K562 (cell line): ENCODE measurements at regions not wholly inside any gene's neighbourhood (a gene's known extent, or its start where the extent isn't known, plus 50 kb on each side); places are given as distances from the start of the nearest gene placed in this dataset.

ENCODE experiments used
- ATAC-seq: fragments of 200-7000 bp; cut with Tn5 transposase; 3 replicates; pipeline ENCODE4 v1.9.1; 2020; ENCODE audit warnings: moderate library complexity
- BruUV-seq: library from RNA; stranded (reverse); fragments of 400-500 nt; replicated peaks from 2 replicates; lab custom pipeline; 2021; lab: Mats Ljungman, UMichigan
- CTCF ChIA-PET: fragments of 300-600 bp; formaldehyde crosslinking; extraction: SDS; loops from one replicate; lab custom pipeline; 2021; ENCODE audit warnings: low intra/inter-chr PET ratio; lab: Yijun Ruan, JAX
- POLR2A ChIA-PET: fragments of 300-600, 350-650 bp; sonication (Branson Sonifier 250); formaldehyde crosslinking; extraction: SDS; loops from one replicate; lab custom pipeline; 2021; ENCODE audit warnings: antibody characterized with exemption, inconsistent platforms; lab: Yijun Ruan, JAX
- DNase-seq, 4 experiments: peaks; one replicate each; pipeline versions ENCODE4 v3.0.0 to v3.0.0-alpha.2; 2011 to 2018; ENCODE audit warnings: low spot score in 3 of 4, mixed read lengths in 3 of 4; ENCODE audit errors: extremely low read depth in 1 of 4
- FAIRE-seq: peaks from 2 replicates; lab custom pipeline; 2011; peaks lifted over from hg19 to GRCh38; lab: Jason Lieb, UNC
- H2AFZ ChIP-seq: 2 replicates; pipeline ENCODE4 v1.6.0; 2011; ENCODE audit warnings: low read depth, low read length, control low read depth, inconsistent platforms
- H3K27ac ChIP-seq: fragments of 200-600 bp; 3 replicates; pipeline ENCODE4 v1.8.0; 2011; ENCODE audit warnings: low read depth, mild to moderate bottlenecking, control low read depth, inconsistent platforms, low read length, moderate library complexity, mixed read lengths; ENCODE audit errors: extremely low read depth
- H3K27me3 ChIP-seq, 2 experiments: fragments of 300-600 bp in 1 of 2; 2 replicates in 1 of 2; 3 replicates in 1 of 2; pipeline versions ENCODE4 v1.6.0 to v1.8.0; 2011; ENCODE audit warnings: inconsistent platforms in 2 of 2, low read length in 2 of 2, mild to moderate bottlenecking in 1 of 2, mixed read lengths in 1 of 2, moderate library complexity in 1 of 2; ENCODE audit not compliant: control insufficient read depth in 2 of 2, insufficient read depth in 2 of 2
- H3K36me3 ChIP-seq: fragments of 300-600 bp; 3 replicates; pipeline ENCODE4 v1.8.0; 2011; ENCODE audit warnings: mild to moderate bottlenecking, low read length, inconsistent platforms; ENCODE audit not compliant: control insufficient read depth, insufficient read depth
- H3K4me1 ChIP-seq, 2 experiments: fragments of 200-600 bp in 1 of 2; replicated peaks in 1 of 2; 2 replicates in 1 of 2; 3 replicates in 1 of 2; pipeline versions ENCODE4 v1.5.1 to v1.8.0; 2011; ENCODE audit warnings: inconsistent platforms in 2 of 2, low read length in 2 of 2, mild to moderate bottlenecking in 1 of 2, mixed read lengths in 1 of 2, moderate library complexity in 1 of 2; ENCODE audit not compliant: control insufficient read depth in 2 of 2, insufficient read depth in 2 of 2
- H3K4me2 ChIP-seq: 2 replicates; pipeline ENCODE4 v1.6.1; 2011; ENCODE audit warnings: low read length, control low read depth, inconsistent platforms, mixed read lengths; ENCODE audit not compliant: insufficient read depth
- H3K4me3 ChIP-seq: fragments of 200-600 bp; sonication (generic), shearing (Covaris generic); 2 replicates; pipeline ENCODE4 v1.5.1; 2016; ENCODE audit warnings: control low read depth, inconsistent platforms
- H3K79me2 ChIP-seq: fragments of 200-600 bp; 3 replicates; pipeline ENCODE4 v1.8.0; 2011; ENCODE audit warnings: low read length, inconsistent platforms; ENCODE audit not compliant: control insufficient read depth, insufficient read depth
- H3K9ac ChIP-seq, 2 experiments: 2 replicates each; pipeline versions ENCODE4 v1.6.0 to v1.6.1; 2011; ENCODE audit warnings: low read depth in 2 of 2, low read length in 2 of 2, control low read depth in 1 of 2, inconsistent platforms in 1 of 2, mild to moderate bottlenecking in 1 of 2, mixed read lengths in 1 of 2; ENCODE audit not compliant: insufficient read depth in 1 of 2
- H3K9me1 ChIP-seq: one replicate; pipeline ENCODE4 v1.6.0; 2011; ENCODE audit warnings: inconsistent platforms, mild to moderate bottlenecking, low read length, moderate library complexity; ENCODE audit not compliant: control insufficient read depth, insufficient read depth
- H3K9me3 ChIP-seq: replicated peaks from 2 replicates; pipeline ENCODE4 v1.5.1; 2011; ENCODE audit warnings: low read depth, low read length, inconsistent platforms; ENCODE audit not compliant: control insufficient read depth, insufficient read depth
- H4K20me1 ChIP-seq: replicated peaks from 2 replicates; pipeline ENCODE4 v1.6.1; 2011; ENCODE audit warnings: low read length, inconsistent platforms, mixed read lengths; ENCODE audit not compliant: control insufficient read depth, insufficient read depth
- ETV6 ChIP-seq, 3 experiments: fragments of 150-350 bp in 1 of 3; sonication (generic) in 1 of 3; formaldehyde crosslinking in 1 of 3; IDR thresholded peaks; 2 replicates each; pipeline versions ENCODE4 v1.6.1 to v1.8.0; 2014 to 2022; ENCODE audit warnings: borderline replicate concordance in 2 of 3, low read depth in 2 of 3, antibody characterized with exemption in 1 of 3, low read length in 1 of 3, mild to moderate bottlenecking in 1 of 3, missing genetic modification reagents in 1 of 3
- EWSR1 ChIP-seq: fragments of 450-650 bp; IDR thresholded peaks from 2 replicates; pipeline ENCODE4 v1.6.1; 2018; ENCODE audit warnings: borderline replicate concordance, mild to moderate bottlenecking, low read depth, moderate library complexity; ENCODE audit not compliant: partially characterized antibody
- SAFB ChIP-seq: fragments of 200-400 bp; formaldehyde crosslinking; IDR thresholded peaks from 2 replicates; pipeline ENCODE4 v1.6.1; 2017; ENCODE audit warnings: low read depth, low read length, borderline replicate concordance
- SNRNP70 ChIP-seq: fragments of 200-400 bp; formaldehyde crosslinking; optimal IDR thresholded peaks from 2 replicates; pipeline ENCODE3; 2017; ENCODE audit warnings: low read depth, low read length
- ZC3H11A ChIP-seq: IDR thresholded peaks from 2 replicates; pipeline ENCODE4 v1.6.1; 2012; ENCODE audit warnings: low read depth, low read length, improper control_type of control experiment
- ZNF124 ChIP-seq: sonication (generic); formaldehyde crosslinking; IDR thresholded peaks from 2 replicates; pipeline ENCODE4 v1.8.1; 2022; ENCODE audit warnings: missing genetic modification reagents
- ZNF239 ChIP-seq: fragments of 250-450 bp; sonication (Bioruptor Pico); IDR thresholded peaks from 2 replicates; pipeline ENCODE4 v1.4.0; 2020; ENCODE audit warnings: mild to moderate bottlenecking
- WGBS: fragments of 100-300 bp; shearing (Covaris generic); methylation state at CpG from one replicate; pipeline ENCODE4 v1.1.6; 2016; ENCODE audit warnings: low coverage, mixed read lengths; ENCODE audit not compliant: insufficient coverage; ENCODE audit errors: missing lambda C conversion rate; 5-methylcytosine and 5-hydroxymethylcytosine counted together
- in situ Hi-C: fragments of 300-500 bp; cut with MboI; formaldehyde crosslinking; loops from 4 replicates; pipeline ENCODE4 v1.15.0; 2018; ENCODE audit warnings: inconsistent platforms, mixed read lengths
- intact Hi-C: fragments of 100-400 bp; cut with micrococcal nuclease; formaldehyde crosslinking; loops from 2 replicates; pipeline ENCODE4 v1.14.2; 2022
- TF ChIP-seq, protein P1 (sequence below): fragments of 250-450 bp; sonication (Bioruptor Pico); IDR thresholded peaks from 2 replicates; pipeline ENCODE4 v1.5.0; 2021
- TF ChIP-seq, protein P2 (sequence below): sonication (generic); formaldehyde crosslinking; IDR thresholded peaks from 2 replicates; pipeline ENCODE4 v1.8.0; 2022; ENCODE audit warnings: mild to moderate bottlenecking, missing genetic modification reagents, borderline replicate concordance

GRCh38 chr1:181948372-181948771 is 113.1 kb downstream of the ZNF648 start:
- ATAC-seq (no peak), FAIRE-seq (no peak), DNase-seq (no peak)
- Histone ChIP-seq H3K4me1 (no peaks in the 10 kb centered on the region), H3K79me2 (no peaks in the 10 kb centered on the region), H3K9me1 (no peaks in the 10 kb centered on the region), H3K9ac (no peak overlapping the region), H3K36me3 (no peaks in the 10 kb centered on the region), H3K4me2 (no peak overlapping the region), H3K27ac (no peak overlapping the region), H3K27me3 (no peaks in the 10 kb centered on the region), H3K4me3 (no peak overlapping the region), H2AFZ (no peak overlapping the region), H3K9me3 (no peaks in the 10 kb centered on the region), H4K20me1 (no peaks in the 10 kb centered on the region)
- BruUV-seq, result no TSS peak
- in situ Hi-C loops (no loop called here), intact Hi-C loops (no loop called here)
- 0% methylated on average over 1 of the region's 1 CpG for WGBS
- CTCF ChIA-PET, result no interaction called here
- TF ChIP-seq, protein P1, sequence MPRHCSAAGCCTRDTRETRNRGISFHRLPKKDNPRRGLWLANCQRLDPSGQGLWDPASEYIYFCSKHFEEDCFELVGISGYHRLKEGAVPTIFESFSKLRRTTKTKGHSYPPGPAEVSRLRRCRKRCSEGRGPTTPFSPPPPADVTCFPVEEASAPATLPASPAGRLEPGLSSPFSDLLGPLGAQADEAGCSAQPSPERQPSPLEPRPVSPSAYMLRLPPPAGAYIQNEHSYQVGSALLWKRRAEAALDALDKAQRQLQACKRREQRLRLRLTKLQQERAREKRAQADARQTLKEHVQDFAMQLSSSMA (CRISPR knock-in tag), result no peak
- TF ChIP-seq ETV6 (IDR thresholded peaks at IDR 0.05; ENCODE audit: borderline replicate concordance in 1 of 2, low read depth in 2 of 2, low read length in 1 of 2), result no peak
- TF ChIP-seq ETV6 (CRISPR knock-in tag; IDR thresholded peaks at IDR 0.05; ENCODE audit: borderline replicate concordance), result no peak
- no peak for TF ChIP-seq SAFB
- TF ChIP-seq ZC3H11A, result no peak
- TF ChIP-seq SNRNP70, result no peak
- TF ChIP-seq ZNF239 (CRISPR knock-in tag), result no peak
- no peak for TF ChIP-seq ZNF124 (CRISPR knock-in tag)
- TF ChIP-seq EWSR1, result no peak
- TF ChIP-seq, protein P2, sequence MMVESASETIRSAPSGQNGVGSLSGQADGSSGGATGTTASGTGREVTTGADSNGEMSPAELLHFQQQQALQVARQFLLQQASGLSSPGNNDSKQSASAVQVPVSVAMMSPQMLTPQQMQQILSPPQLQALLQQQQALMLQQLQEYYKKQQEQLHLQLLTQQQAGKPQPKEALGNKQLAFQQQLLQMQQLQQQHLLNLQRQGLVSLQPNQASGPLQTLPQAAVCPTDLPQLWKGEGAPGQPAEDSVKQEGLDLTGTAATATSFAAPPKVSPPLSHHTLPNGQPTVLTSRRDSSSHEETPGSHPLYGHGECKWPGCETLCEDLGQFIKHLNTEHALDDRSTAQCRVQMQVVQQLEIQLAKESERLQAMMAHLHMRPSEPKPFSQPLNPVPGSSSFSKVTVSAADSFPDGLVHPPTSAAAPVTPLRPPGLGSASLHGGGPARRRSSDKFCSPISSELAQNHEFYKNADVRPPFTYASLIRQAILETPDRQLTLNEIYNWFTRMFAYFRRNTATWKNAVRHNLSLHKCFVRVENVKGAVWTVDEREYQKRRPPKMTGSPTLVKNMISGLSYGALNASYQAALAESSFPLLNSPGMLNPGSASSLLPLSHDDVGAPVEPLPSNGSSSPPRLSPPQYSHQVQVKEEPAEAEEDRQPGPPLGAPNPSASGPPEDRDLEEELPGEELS (CRISPR knock-in tag), result no peak
- POLR2A ChIA-PET, result no interaction called here
